ENCODE measurements at regions not wholly inside any gene's neighbourhood (a gene's known extent, or its start where the extent isn't known, plus 50 kb on each side); places are given as distances from the start of the nearest gene placed in this dataset.

GRCh38 chr14:48943913-48944312, 642.3 kb downstream of the RPS29 start:
- H3K4me1 ChIP-seq (ENCODE audit: control insufficient read depth in 1 of 2, insufficient read depth in 2 of 2, low read length in 2 of 2) = no peaks in the 10 kb centered on the region
- no peaks in the 10 kb centered on the region for H3K27me3 ChIP-seq (ENCODE audit: control insufficient read depth in 1 of 2, insufficient read depth in 2 of 2, low read length in 1 of 2)
- H3K4me3 ChIP-seq (ENCODE audit: low read length in 2 of 2) = no peak overlapping the region
- DNase-seq (no peak), ATAC-seq (ENCODE audit: low FRiP score) (no peak)
- intact Hi-C loops (cut with DNase I) = no loop called here
- no peaks in the 10 kb centered on the region for H3K9me3 ChIP-seq (ENCODE audit: control insufficient read depth, low read length)
- H3K27ac ChIP-seq (ENCODE audit: low read depth in 1 of 2, low read length in 2 of 2) = no peak overlapping the region
- H3K36me3 ChIP-seq (ENCODE audit: control insufficient read depth in 1 of 2, insufficient read depth in 2 of 2, low read length in 1 of 2) = no peaks in the 10 kb centered on the region
- WGBS, 2 donors = 56 to 58% methylated on average over 4 of the region's 4 CpGs

- intact Hi-C loops (cut with DNase I) = no loop called here
- DNase-seq = no peak
- Histone ChIP-seq H3K27me3 (ENCODE audit: control insufficient read depth in 1 of 2, insufficient read depth in 2 of 2, low read length in 1 of 2) (no peaks in the 10 kb centered on the region), H3K27ac (ENCODE audit: low read depth in 1 of 2, low read length in 2 of 2) (no peak overlapping the region), H3K9me3 (ENCODE audit: control insufficient read depth, low read length) (no peaks in the 10 kb centered on the region), H3K4me3 (ENCODE audit: low read length in 2 of 2) (no peak overlapping the region), H3K36me3 (ENCODE audit: control insufficient read depth in 1 of 2, insufficient read depth in 2 of 2, low read length in 1 of 2) (no peaks in the 10 kb centered on the region), H3K4me1 (ENCODE audit: control insufficient read depth in 1 of 2, insufficient read depth in 2 of 2, low read length in 2 of 2) (no peaks in the 10 kb centered on the region)
- 8 to 10% methylated on average over 10 of the region's 10 CpGs for WGBS, 2 donors
- ATAC-seq (ENCODE audit: low FRiP score) = no peak
Measured at GRCh38 chr14:48937541-48938195, 648.5 kb downstream of the RPS29 start.

DNA sequence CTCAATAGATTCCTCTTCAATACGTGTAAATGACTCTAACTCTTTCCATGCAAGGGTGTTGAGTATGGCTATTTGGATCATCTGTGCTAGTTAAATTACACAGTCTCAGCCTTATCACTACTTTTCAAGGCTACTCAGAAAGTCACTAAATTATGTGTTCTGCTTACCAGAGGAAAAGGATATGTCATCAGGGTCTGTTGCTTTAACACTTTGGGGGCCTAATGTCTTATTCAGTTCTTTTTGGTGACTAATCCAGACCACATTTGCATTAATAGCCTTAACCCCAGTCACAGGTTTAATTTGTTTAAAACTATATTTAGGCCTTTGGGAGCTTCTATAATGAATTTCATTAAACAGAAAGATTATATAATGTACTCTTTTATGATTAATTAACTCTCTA, 649.3 kb downstream of the RPS29 start:
- 39 to 49% methylated on average over 1 of the region's 1 CpG for WGBS, 2 donors
- H3K27ac ChIP-seq (ENCODE audit: low read depth in 1 of 2, low read length in 2 of 2) = no peak overlapping the region
- intact Hi-C loops (cut with DNase I) = no loop called here

GRCh38 chr14:48936362-48936761, 649.8 kb downstream of the RPS29 start:
- ATAC-seq (ENCODE audit: low FRiP score) (no peak), DNase-seq (no peak)
- no peaks in the 10 kb centered on the region for H3K9me3 ChIP-seq (ENCODE audit: control insufficient read depth, low read length)
- H3K27ac ChIP-seq (ENCODE audit: low read depth in 1 of 2, low read length in 2 of 2) = no peak overlapping the region
- H3K36me3 ChIP-seq (ENCODE audit: control insufficient read depth in 1 of 2, insufficient read depth in 2 of 2, low read length in 1 of 2) = no peaks in the 10 kb centered on the region
- no peaks in the 10 kb centered on the region for H3K4me1 ChIP-seq (ENCODE audit: control insufficient read depth in 1 of 2, insufficient read depth in 2 of 2, low read length in 2 of 2)
- no peaks in the 10 kb centered on the region for H3K27me3 ChIP-seq (ENCODE audit: control insufficient read depth in 1 of 2, insufficient read depth in 2 of 2, low read length in 1 of 2)
- 9 to 11% methylated on average over 2 of the region's 2 CpGs for WGBS, 2 donors
- intact Hi-C loops (cut with DNase I) = no loop called here
- no peak overlapping the region for H3K4me3 ChIP-seq (ENCODE audit: low read length in 2 of 2)

More for the DNA sequence above, 649.3 kb downstream of the RPS29 start:
- Histone ChIP-seq H3K36me3 (ENCODE audit: control insufficient read depth in 1 of 2, insufficient read depth in 2 of 2, low read length in 1 of 2) (no peaks in the 10 kb centered on the region), H3K4me1 (ENCODE audit: control insufficient read depth in 1 of 2, insufficient read depth in 2 of 2, low read length in 2 of 2) (no peaks in the 10 kb centered on the region), H3K9me3 (ENCODE audit: control insufficient read depth, low read length) (no peaks in the 10 kb centered on the region), H3K4me3 (ENCODE audit: low read length in 2 of 2) (no peak overlapping the region), H3K27me3 (ENCODE audit: control insufficient read depth in 1 of 2, insufficient read depth in 2 of 2, low read length in 1 of 2) (no peaks in the 10 kb centered on the region)
- ATAC-seq (ENCODE audit: low FRiP score) (no peak), DNase-seq (no peak)

GRCh38 chr14:48925184-48925583, 661.0 kb downstream of the RPS29 start:
- no peak overlapping the region for H3K27ac ChIP-seq (ENCODE audit: low read depth in 1 of 2, low read length in 2 of 2)
- ATAC-seq (ENCODE audit: low FRiP score) = no peak
- H3K36me3 ChIP-seq (ENCODE audit: control insufficient read depth in 1 of 2, insufficient read depth in 2 of 2, low read length in 1 of 2) = no peaks in the 10 kb centered on the region
- H3K9me3 ChIP-seq (ENCODE audit: control insufficient read depth, low read length) = no peaks in the 10 kb centered on the region
- DNase-seq = no peak
- no peaks in the 10 kb centered on the region for H3K27me3 ChIP-seq (ENCODE audit: control insufficient read depth in 1 of 2, insufficient read depth in 2 of 2, low read length in 1 of 2)
- H3K4me1 ChIP-seq (ENCODE audit: control insufficient read depth in 1 of 2, insufficient read depth in 2 of 2, low read length in 2 of 2) = no peaks in the 10 kb centered on the region
- intact Hi-C loops (cut with DNase I) = no loop called here
- WGBS, 2 donors = 75 to 76% methylated on average over 6 of the region's 6 CpGs
- no peak overlapping the region for H3K4me3 ChIP-seq (ENCODE audit: low read length in 2 of 2)

DNA sequence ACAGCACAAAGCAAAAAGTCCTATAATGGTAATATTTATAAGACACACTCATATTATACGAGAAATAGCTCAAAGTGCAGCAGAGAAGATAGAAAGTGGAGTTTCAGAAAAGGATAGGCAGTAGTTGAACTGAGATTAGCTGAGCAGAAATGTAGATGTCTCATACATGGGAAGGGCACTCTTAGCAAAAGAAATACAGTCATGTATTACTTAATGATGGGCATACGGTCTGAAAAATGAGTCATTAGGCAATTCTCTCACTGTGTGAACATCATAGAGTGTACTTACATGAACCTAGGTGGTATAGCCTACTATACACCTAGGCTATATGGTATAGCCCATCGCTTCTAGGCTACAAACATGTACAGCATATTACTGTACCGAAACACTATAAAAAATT, 671.3 kb downstream of the RPS29 start:
- intact Hi-C loops (cut with DNase I) = loop anchor here in 1 of 2 donors (10.0 kb wide), 1 partner anchor 690 kb away; no protein-coding TSS in a partner anchor
- H3K27me3 ChIP-seq (ENCODE audit: control insufficient read depth in 1 of 2, insufficient read depth in 2 of 2, low read length in 1 of 2) = no peaks in the 10 kb centered on the region
- no peaks in the 10 kb centered on the region for H3K36me3 ChIP-seq (ENCODE audit: control insufficient read depth in 1 of 2, insufficient read depth in 2 of 2, low read length in 1 of 2)
- WGBS, 2 donors = 87 to 89% methylated on average over 4 of the region's 4 CpGs
- no peaks in the 10 kb centered on the region for H3K9me3 ChIP-seq (ENCODE audit: control insufficient read depth, low read length)
- H3K4me3 ChIP-seq (ENCODE audit: low read length in 2 of 2) = no peak overlapping the region
- DNase-seq = no peak
- no peak for ATAC-seq (ENCODE audit: low FRiP score)
- H3K27ac ChIP-seq (ENCODE audit: low read depth in 1 of 2, low read length in 2 of 2) = no peak overlapping the region
- no peaks in the 10 kb centered on the region for H3K4me1 ChIP-seq (ENCODE audit: control insufficient read depth in 1 of 2, insufficient read depth in 2 of 2, low read length in 2 of 2)

DNA sequence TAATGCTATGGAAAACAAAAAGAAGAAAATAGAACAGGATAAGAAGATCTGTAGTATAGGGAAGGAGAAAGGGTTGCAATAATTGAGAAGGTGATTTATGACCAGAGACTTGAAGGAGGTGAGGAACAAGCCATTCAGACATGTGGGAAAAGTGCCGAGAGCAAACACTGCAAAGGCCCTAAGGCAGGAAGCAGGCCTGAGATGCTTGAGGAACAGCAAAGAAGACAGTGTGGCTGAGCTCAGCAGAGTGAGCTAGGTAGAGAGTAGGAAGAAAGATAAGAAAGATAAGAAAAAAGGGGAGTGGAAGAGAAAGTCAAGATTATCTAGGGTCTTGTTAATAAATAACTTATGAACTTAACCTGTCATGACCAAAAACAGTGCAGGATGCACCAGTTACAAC, 671.8 kb downstream of the RPS29 start:
- DNase-seq = no peak
- Histone ChIP-seq H3K4me1 (ENCODE audit: control insufficient read depth in 1 of 2, insufficient read depth in 2 of 2, low read length in 2 of 2) (no peaks in the 10 kb centered on the region), H3K27me3 (ENCODE audit: control insufficient read depth in 1 of 2, insufficient read depth in 2 of 2, low read length in 1 of 2) (no peaks in the 10 kb centered on the region), H3K9me3 (ENCODE audit: control insufficient read depth, low read length) (no peaks in the 10 kb centered on the region), H3K36me3 (ENCODE audit: control insufficient read depth in 1 of 2, insufficient read depth in 2 of 2, low read length in 1 of 2) (no peaks in the 10 kb centered on the region), H3K4me3 (ENCODE audit: low read length in 2 of 2) (no peak overlapping the region), H3K27ac (ENCODE audit: low read depth in 1 of 2, low read length in 2 of 2) (no peak overlapping the region)
- no peak for ATAC-seq (ENCODE audit: low FRiP score)
- intact Hi-C loops (cut with DNase I) = loop anchor here in 1 of 2 donors (10.0 kb wide), 1 partner anchor 690 kb away; no protein-coding TSS in a partner anchor
- 84 to 89% methylated on average over 1 of the region's 1 CpG for WGBS, 2 donors

DNA sequence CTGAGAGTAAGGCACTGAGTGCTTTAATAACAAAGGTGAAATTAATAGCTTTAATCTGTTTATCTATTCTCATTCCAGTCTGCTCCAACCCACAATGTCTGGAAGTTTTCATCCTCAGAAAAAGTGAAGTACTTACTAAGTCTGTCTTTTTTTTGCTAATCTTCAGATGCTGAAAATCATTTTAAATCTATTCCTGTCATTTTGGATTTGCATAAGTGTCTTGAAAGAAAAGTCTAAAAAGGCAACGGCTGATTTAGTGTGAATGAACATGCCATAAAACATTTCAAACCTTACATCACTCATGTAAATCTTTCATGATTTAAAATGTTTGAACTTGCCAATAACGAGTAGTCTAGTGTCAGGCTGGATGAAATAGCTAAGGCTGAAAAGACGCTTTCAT, 685.6 kb downstream of the RPS29 start:
- H3K27me3 ChIP-seq (ENCODE audit: control insufficient read depth in 1 of 2, insufficient read depth in 2 of 2, low read length in 1 of 2) = no peaks in the 10 kb centered on the region
- DNase-seq (no peak), ATAC-seq (ENCODE audit: low FRiP score) (no peak)
- H3K9me3 ChIP-seq (ENCODE audit: control insufficient read depth, low read length) = no peaks in the 10 kb centered on the region
- no peaks in the 10 kb centered on the region for H3K36me3 ChIP-seq (ENCODE audit: control insufficient read depth in 1 of 2, insufficient read depth in 2 of 2, low read length in 1 of 2)
- no peak overlapping the region for H3K27ac ChIP-seq (ENCODE audit: low read depth in 1 of 2, low read length in 2 of 2)
- H3K4me1 ChIP-seq (ENCODE audit: control insufficient read depth in 1 of 2, insufficient read depth in 2 of 2, low read length in 2 of 2) = no peaks in the 10 kb centered on the region
- intact Hi-C loops (cut with DNase I) = no loop called here
- H3K4me3 ChIP-seq (ENCODE audit: low read length in 2 of 2) = no peak overlapping the region
- 47 to 54% methylated on average over 3 of the region's 3 CpGs for WGBS, 2 donors

GRCh38 chr14:48890333-48890732, 695.8 kb downstream of the RPS29 start:
- Histone ChIP-seq H3K36me3 (ENCODE audit: control insufficient read depth in 1 of 2, insufficient read depth in 2 of 2, low read length in 1 of 2) (no peaks in the 10 kb centered on the region), H3K27ac (ENCODE audit: low read depth in 1 of 2, low read length in 2 of 2) (no peak overlapping the region), H3K9me3 (ENCODE audit: control insufficient read depth, low read length) (no peaks in the 10 kb centered on the region), H3K27me3 (ENCODE audit: control insufficient read depth in 1 of 2, insufficient read depth in 2 of 2, low read length in 1 of 2) (no peaks in the 10 kb centered on the region), H3K4me3 (ENCODE audit: low read length in 2 of 2) (no peak overlapping the region), H3K4me1 (ENCODE audit: control insufficient read depth in 1 of 2, insufficient read depth in 2 of 2, low read length in 2 of 2) (no peaks in the 10 kb centered on the region)
- no peak for ATAC-seq (ENCODE audit: low FRiP score)
- WGBS, 2 donors = 23 to 32% methylated on average over 1 of the region's 1 CpG
- DNase-seq = no peak
- intact Hi-C loops (cut with DNase I) = no loop called here
